C4-2B (cell line): ENCODE measurements at regions not wholly inside any gene's neighbourhood (a gene's known extent, or its start where the extent isn't known, plus 50 kb on each side); places are given as distances from the start of the nearest gene placed in this dataset.

ENCODE experiments used
- CTCF ChIP-seq: fragments of 450-650 bp; conservative IDR thresholded peaks from 2 replicates; pipeline ENCODE4 v1.5.1; 2017; ENCODE audit warnings: mild to moderate bottlenecking
- ZFX ChIP-seq: fragments of 450-650 bp; IDR thresholded peaks from 2 replicates; pipeline ENCODE4 v1.6.1; 2017

GRCh38 chr2:34069604-34070003 is 470.5 kb upstream of the FAM98A start:
- TF ChIP-seq CTCF (no peak), ZFX (no peak)
